ENCODE measurements at regions not wholly inside any gene's neighbourhood (a gene's known extent, or its start where the extent isn't known, plus 50 kb on each side); places are given as distances from the start of the nearest gene placed in this dataset.
"Not testable (repeated sequence)": the region's sequence is repeated elsewhere in the genome, so short reads cannot be mapped to it uniquely, and the experiment has no call there.

DNA sequence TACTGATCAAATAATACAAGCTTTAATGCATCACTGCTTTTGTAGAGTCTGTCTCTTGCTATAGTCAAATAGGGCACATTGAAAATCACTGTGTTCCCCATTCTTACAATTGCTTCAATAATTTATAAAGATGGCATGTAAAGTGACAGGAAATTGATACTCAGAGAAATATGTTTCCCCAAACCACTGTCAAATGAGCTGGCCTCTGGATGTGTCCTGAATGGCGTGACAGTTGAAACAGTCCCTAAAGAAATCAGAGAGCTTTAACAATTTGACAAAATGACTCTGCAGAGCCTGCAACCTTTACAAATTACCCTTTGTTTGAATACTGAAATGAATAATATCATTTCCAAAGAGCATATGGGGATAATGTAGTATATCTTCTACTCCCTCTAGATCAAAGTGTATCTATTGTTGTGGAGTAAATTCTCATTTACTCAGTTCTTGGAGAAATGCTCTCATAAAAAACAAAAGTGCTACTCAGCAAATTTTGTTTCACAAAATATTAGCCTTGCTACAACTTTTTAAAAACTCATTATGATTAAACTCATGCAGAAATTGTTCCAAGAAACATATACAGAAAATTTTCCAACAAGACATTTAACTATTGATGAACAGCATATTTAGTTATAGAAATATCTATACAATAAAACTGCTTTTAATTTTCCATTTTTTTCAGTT, 763.2 kb upstream of the SPRY2 start:
- Histone ChIP-seq H3K27me3 (ENCODE audit: insufficient read depth in 3 of 3, low read length in 2 of 3) (no peaks in the 10 kb centered on the region), H3K9me3 (no peaks in the 10 kb centered on the region), H3K27ac (no peak overlapping the region), H3K36me3 (ENCODE audit: insufficient read depth in 1 of 2, low read depth in 1 of 2) (no peaks in the 10 kb centered on the region), H3K4me1 (no peaks in the 10 kb centered on the region), H3K4me3 (no peak overlapping the region)
- DNase-seq (no peak), ATAC-seq (no peak)
- 34 to 53% (median 45%) methylated on average over 1 of the region's 1 CpG for WGBS, 3 donors
- TF ChIP-seq, protein P1, sequence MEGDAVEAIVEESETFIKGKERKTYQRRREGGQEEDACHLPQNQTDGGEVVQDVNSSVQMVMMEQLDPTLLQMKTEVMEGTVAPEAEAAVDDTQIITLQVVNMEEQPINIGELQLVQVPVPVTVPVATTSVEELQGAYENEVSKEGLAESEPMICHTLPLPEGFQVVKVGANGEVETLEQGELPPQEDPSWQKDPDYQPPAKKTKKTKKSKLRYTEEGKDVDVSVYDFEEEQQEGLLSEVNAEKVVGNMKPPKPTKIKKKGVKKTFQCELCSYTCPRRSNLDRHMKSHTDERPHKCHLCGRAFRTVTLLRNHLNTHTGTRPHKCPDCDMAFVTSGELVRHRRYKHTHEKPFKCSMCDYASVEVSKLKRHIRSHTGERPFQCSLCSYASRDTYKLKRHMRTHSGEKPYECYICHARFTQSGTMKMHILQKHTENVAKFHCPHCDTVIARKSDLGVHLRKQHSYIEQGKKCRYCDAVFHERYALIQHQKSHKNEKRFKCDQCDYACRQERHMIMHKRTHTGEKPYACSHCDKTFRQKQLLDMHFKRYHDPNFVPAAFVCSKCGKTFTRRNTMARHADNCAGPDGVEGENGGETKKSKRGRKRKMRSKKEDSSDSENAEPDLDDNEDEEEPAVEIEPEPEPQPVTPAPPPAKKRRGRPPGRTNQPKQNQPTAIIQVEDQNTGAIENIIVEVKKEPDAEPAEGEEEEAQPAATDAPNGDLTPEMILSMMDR (IDR thresholded peaks at IDR 0.05) = no peak
- intact Hi-C loops (cut with DNase I) = no loop called here

DNA sequence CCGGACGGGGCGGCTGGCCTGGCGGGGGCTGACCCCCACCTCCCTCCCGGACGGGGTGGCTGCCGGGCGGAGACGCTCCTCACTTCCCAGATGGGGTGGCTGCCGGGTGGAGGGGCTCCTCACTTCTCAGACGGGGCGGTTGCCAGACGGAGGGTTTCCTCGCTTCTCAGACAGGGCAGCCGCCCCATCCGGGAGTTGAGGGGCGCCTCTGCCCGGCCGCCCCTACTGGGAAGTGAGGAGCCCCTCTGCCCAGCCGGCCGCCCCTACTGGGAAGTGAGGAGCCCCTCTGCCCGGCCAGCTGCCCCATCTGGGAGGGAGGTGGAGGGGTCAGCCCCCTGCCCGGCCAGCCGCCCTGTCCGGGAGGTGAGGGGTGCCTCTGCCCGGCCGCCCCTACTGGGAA, 761.1 kb upstream of the SPRY2 start:
- ATAC-seq; H3K4me1 ChIP-seq; H3K27ac ChIP-seq; intact Hi-C loops (cut with DNase I); H3K9me3 ChIP-seq; H3K36me3 ChIP-seq (ENCODE audit: insufficient read depth in 1 of 2, low read depth in 1 of 2); H3K27me3 ChIP-seq (ENCODE audit: insufficient read depth in 3 of 3, low read length in 2 of 3); H3K4me3 ChIP-seq: not testable (repeated sequence)
- DNase-seq = peak in 1 of 2 donors; percentile 40
- WGBS, 3 donors = 93 to 98% (median 94%) methylated on average over 15 to 25 of the region's 27 CpGs

DNA sequence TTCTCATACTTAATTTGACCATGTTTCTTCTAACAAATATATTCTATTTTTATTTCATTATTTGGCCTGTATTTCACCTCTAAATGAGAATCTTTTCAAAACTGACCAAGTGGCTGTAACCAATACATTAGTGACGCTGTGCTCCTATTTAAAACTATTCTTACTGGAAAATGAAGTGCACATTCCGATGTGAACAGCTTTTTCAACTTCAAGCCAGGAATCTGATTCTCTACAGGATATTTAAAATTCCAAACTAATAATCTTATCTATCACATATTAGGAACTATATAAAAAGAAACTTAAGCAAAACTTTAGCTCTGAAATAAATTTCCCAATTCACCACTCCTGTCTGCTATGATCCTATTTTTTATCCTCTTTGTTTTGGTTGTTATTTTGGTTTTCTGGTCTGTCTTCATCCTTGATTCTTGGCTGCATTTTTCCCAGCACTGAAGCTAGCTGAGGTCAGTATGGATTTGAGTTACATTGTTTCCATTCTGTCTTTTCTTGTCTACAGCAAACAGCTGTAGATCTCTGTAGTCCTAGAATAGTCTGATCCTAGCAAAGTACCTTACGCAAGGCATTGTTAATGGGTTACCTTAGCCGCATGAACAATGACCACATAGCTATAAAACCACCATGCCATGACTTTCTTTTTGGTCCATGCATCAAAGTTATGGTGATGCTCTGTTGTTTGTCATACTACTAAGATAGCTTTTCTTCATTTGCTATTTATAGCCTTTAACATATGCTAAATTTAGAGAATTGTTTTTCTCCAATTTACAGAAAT, 748.6 kb upstream of the SPRY2 start:
- 21 to 44% (median 31%) methylated on average over 4 of the region's 4 CpGs for WGBS, 3 donors
- H3K36me3 ChIP-seq (ENCODE audit: insufficient read depth in 1 of 2, low read depth in 1 of 2) = no peaks in the 10 kb centered on the region
- H3K4me1 ChIP-seq = no peaks in the 10 kb centered on the region
- intact Hi-C loops (cut with DNase I) = no loop called here
- DNase-seq (no peak), ATAC-seq (peak in 1 of 4 donors; percentile 62)
- TF ChIP-seq, protein P1 (IDR thresholded peaks at IDR 0.05) = no peak
- H3K9me3 ChIP-seq = no peaks in the 10 kb centered on the region
- H3K27me3 ChIP-seq (ENCODE audit: insufficient read depth in 3 of 3, low read length in 2 of 3) = no peaks in the 10 kb centered on the region
- H3K27ac ChIP-seq = no peak overlapping the region
- no peak overlapping the region for H3K4me3 ChIP-seq

DNA sequence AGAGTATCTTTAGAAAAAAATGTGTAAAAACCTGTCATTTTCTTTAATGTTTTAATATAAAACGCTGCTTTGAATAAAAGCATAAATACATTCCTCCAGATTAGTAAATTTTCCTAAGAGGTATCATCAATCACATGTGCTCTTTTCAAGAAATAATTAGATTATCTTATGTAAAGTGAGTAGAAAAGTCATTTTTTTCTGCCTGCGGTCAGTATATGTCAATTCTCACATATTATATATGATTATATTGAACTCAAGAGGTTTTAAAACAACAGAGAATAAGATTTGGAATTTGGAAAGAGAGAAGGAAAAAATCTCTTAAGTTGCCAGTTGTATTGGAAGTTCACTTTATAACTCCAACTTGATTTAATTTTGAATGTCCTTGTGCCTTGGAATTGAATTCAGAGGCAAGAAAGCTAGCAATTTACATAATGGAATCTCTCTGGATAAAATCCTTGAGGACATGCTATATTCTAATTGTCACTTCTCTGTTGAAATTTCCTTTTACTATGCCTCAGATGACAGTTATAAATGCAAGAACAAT, 740.1 kb upstream of the SPRY2 start:
- H3K4me3 ChIP-seq = no peak overlapping the region
- no peak overlapping the region for H3K27ac ChIP-seq
- H3K4me1 ChIP-seq = no peaks in the 10 kb centered on the region
- H3K27me3 ChIP-seq (ENCODE audit: insufficient read depth in 3 of 3, low read length in 2 of 3) = no peaks in the 10 kb centered on the region
- ATAC-seq (no peak), DNase-seq (no peak)
- H3K36me3 ChIP-seq (ENCODE audit: insufficient read depth in 1 of 2, low read depth in 1 of 2) = no peaks in the 10 kb centered on the region
- intact Hi-C loops (cut with DNase I) = no loop called here
- no peaks in the 10 kb centered on the region for H3K9me3 ChIP-seq
- TF ChIP-seq, protein P1 (IDR thresholded peaks at IDR 0.05) = no peak
- WGBS, 3 donors = 74 to 83% (median 75%) methylated on average over 2 of the region's 2 CpGs

DNA sequence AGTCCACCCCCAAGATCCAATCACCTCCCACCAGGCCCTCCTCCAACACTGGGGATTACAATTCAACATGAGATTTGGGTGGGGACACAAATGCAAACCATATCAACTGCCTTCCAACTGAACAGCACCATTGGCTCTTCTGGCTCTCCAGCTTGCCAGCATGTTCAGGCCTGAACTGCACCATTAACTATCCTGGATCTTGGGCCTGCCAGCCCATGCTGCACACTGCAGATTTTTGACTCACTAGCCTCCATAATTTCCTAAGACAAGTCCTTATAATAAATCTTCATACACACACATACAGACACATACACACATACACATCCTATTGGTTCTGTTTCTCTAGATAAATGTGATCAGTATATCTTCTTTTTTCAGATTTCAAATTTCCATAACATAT, 737.1 kb upstream of the SPRY2 start:
- ATAC-seq (no peak), DNase-seq (no peak)
- Histone ChIP-seq H3K9me3 (no peaks in the 10 kb centered on the region), H3K27ac (no peak overlapping the region), H3K4me3 (no peak overlapping the region), H3K27me3 (ENCODE audit: insufficient read depth in 3 of 3, low read length in 2 of 3) (no peaks in the 10 kb centered on the region), H3K4me1 (no peaks in the 10 kb centered on the region), H3K36me3 (ENCODE audit: insufficient read depth in 1 of 2, low read depth in 1 of 2) (no peaks in the 10 kb centered on the region)
- TF ChIP-seq, protein P1 (IDR thresholded peaks at IDR 0.05) = no peak
- intact Hi-C loops (cut with DNase I) = no loop called here

DNA sequence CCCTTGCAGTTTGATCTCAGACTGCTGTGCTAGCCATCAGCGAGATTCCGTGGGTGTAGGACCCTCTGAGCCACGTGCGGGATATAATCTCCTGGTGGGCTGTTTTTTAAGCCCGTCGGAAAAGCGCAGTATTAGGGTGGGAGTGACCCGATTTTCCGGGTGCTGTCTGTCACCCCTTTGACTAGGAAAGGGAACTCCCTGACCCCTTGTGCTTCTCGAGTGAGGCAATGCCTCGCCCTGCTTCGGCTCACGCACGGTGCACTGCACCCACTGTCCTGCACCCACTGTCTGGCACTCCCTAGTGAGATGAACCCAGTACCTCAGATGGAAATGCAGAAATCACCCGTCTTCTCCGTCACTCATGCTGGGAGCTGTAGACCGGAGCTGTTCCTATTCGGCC, 728.9 kb upstream of the SPRY2 start:
- 93 to 95% (median 94%) methylated on average over 18 of the region's 18 CpGs for WGBS, 3 donors
- H3K36me3 ChIP-seq (ENCODE audit: insufficient read depth in 1 of 2, low read depth in 1 of 2); ATAC-seq; H3K27ac ChIP-seq; H3K4me1 ChIP-seq; intact Hi-C loops (cut with DNase I); H3K27me3 ChIP-seq (ENCODE audit: insufficient read depth in 3 of 3, low read length in 2 of 3); H3K4me3 ChIP-seq; H3K9me3 ChIP-seq; DNase-seq: not testable (repeated sequence)
